A549 (cell line): ENCODE measurements at regions not wholly inside any gene's neighbourhood (a gene's known extent, or its start where the extent isn't known, plus 50 kb on each side); places are given as distances from the start of the nearest gene placed in this dataset.

Source experiments
- ATAC-seq, 2 experiments: fragments of 200-7000 bp in 1 of 2; fragments of >200 bp in 1 of 2; cut with Nextera tagmentation in 1 of 2; cut with Tn5 transposase in 1 of 2; 3 replicates each; pipeline versions ENCODE4 v1.8.0 to v1.9.1; 2018 to 2020; ENCODE audit warnings: mild to moderate bottlenecking in 1 of 2, moderate library complexity in 1 of 2
- CTCF ChIA-PET: fragments of 300-600 bp; sonication (Branson Sonifier 250); formaldehyde crosslinking; extraction: SDS; loops from one replicate; lab custom pipeline; 2021; ENCODE audit warnings: antibody characterized with exemption, inconsistent platforms; lab: Yijun Ruan, JAX
- POLR2A ChIA-PET: fragments of 350-600 bp; formaldehyde crosslinking; extraction: SDS; loops from one replicate; lab custom pipeline; 2021; ENCODE audit warnings: antibody characterized with exemption, inconsistent platforms; lab: Yijun Ruan, JAX
- DNase-seq, 2 experiments: peaks; one replicate each; pipeline versions ENCODE4 v3.0.0 to v3.0.0-alpha.2; 2011 to 2016; ENCODE audit warnings: low read depth in 1 of 2, low spot score in 1 of 2
- FAIRE-seq: peaks from 2 replicates; lab custom pipeline; 2011; peaks lifted over from hg19 to GRCh38; lab: Jason Lieb, UNC
- H3K27ac ChIP-seq, 2 experiments: fragments of >200 bp; sonication (Bioruptor Twin); formaldehyde crosslinking; 3 replicates each; pipeline ENCODE4 v1.5.1; 2016 to 2017
- H3K4me1 ChIP-seq: fragments of >200 bp; sonication (Bioruptor Twin); formaldehyde crosslinking; 3 replicates; pipeline ENCODE4 v1.6.1; 2016
- H3K4me2 ChIP-seq: fragments of >200 bp; sonication (Bioruptor Twin); formaldehyde crosslinking; 3 replicates; pipeline ENCODE4 v1.6.1; 2016
- H3K4me3 ChIP-seq: fragments of >200 bp; sonication (Bioruptor Twin); formaldehyde crosslinking; 3 replicates; pipeline ENCODE4 v1.5.1; 2016
- H3K9me3 ChIP-seq: fragments of >200 bp; sonication (Bioruptor Twin); formaldehyde crosslinking; 3 replicates; pipeline ENCODE4 v1.6.1; 2016
- BHLHE40 ChIP-seq: IDR thresholded peaks from 2 replicates; pipeline ENCODE4 v1.6.1; 2012; ENCODE audit warnings: low read depth, low read length, inconsistent platforms
- CBX8 ChIP-seq: fragments of 200-600 bp; sonication (generic); IDR thresholded peaks from 2 replicates; pipeline ENCODE4 v1.6.1; 2016
- EHMT2 ChIP-seq: fragments of 200-600 bp; sonication (generic); IDR thresholded peaks from 2 replicates; pipeline ENCODE4 v1.6.1; 2016; ENCODE audit warnings: antibody characterized with exemption, low read depth, mild to moderate bottlenecking, moderate library complexity
- EP300 ChIP-seq, 2 experiments: fragments of >200 bp; sonication (Bioruptor Twin); formaldehyde crosslinking; IDR thresholded peaks; 2 replicates in 1 of 2; 3 replicates in 1 of 2; pipeline ENCODE4 v1.6.1; 2016 to 2017
- FOSB ChIP-seq: fragments of 250-450 bp; sonication (Bioruptor Pico); IDR thresholded peaks from 2 replicates; pipeline ENCODE4 v1.5.0; 2020; ENCODE audit warnings: mild to moderate bottlenecking, moderate library complexity
- FOSL2 ChIP-seq, 2 experiments: fragments of 450-650 bp in 1 of 2; fragments of >200 bp in 1 of 2; sonication (Bioruptor Twin) in 1 of 2; formaldehyde crosslinking; IDR thresholded peaks; 2 replicates each; pipeline versions ENCODE4 v1.5.0 to v1.6.1; 2016 to 2020; ENCODE audit warnings: mild to moderate bottlenecking in 1 of 2, moderate library complexity in 1 of 2
- FOXS1 ChIP-seq: fragments of 250-450 bp; sonication (Bioruptor Pico); IDR thresholded peaks from 2 replicates; pipeline ENCODE4 v1.5.0; 2020; ENCODE audit warnings: mild to moderate bottlenecking, moderate library complexity
- GATA3 ChIP-seq: IDR thresholded peaks from 2 replicates; pipeline ENCODE4 v1.6.1; 2012; ENCODE audit warnings: borderline replicate concordance
- HDAC2 ChIP-seq: fragments of 200-600 bp; sonication (generic); IDR thresholded peaks from 2 replicates; pipeline ENCODE4 v1.6.1; 2016
- HEYL ChIP-seq: fragments of 250-450 bp; sonication (Bioruptor Pico); IDR thresholded peaks from 2 replicates; pipeline ENCODE4 v1.8.0; 2021; ENCODE audit warnings: mild to moderate bottlenecking, moderate library complexity
- HOXB13 ChIP-seq: fragments of 250-450 bp; sonication (Bioruptor Pico); IDR thresholded peaks from 2 replicates; pipeline ENCODE4 v1.5.0; 2020; ENCODE audit warnings: low read depth, mild to moderate bottlenecking, moderate library complexity
- JUN ChIP-seq, 2 experiments: fragments of >200 bp; sonication (Bioruptor Twin); formaldehyde crosslinking; IDR thresholded peaks; 2 replicates in 1 of 2; 3 replicates in 1 of 2; pipeline ENCODE4 v1.6.1; 2016 to 2017
- KDM1A ChIP-seq: fragments of 200-600 bp; sonication (generic); IDR thresholded peaks from 2 replicates; pipeline ENCODE4 v1.6.1; 2016; ENCODE audit warnings: low read depth, mild to moderate bottlenecking
- KDM5A ChIP-seq: fragments of 200-600 bp; sonication (generic); IDR thresholded peaks from 2 replicates; pipeline ENCODE4 v1.6.1; 2016; ENCODE audit warnings: antibody characterized with exemption, mild to moderate bottlenecking
- MAFK ChIP-seq: fragments of 450-650 bp; IDR thresholded peaks from 2 replicates; pipeline ENCODE4 v1.6.1; 2014; ENCODE audit not compliant: partially characterized antibody
- MAZ ChIP-seq: fragments of 150-350 bp; IDR thresholded peaks from 2 replicates; pipeline ENCODE4 v1.6.1; 2014; ENCODE audit warnings: antibody characterized with exemption, low read depth, low read length, borderline replicate concordance
- NPAS2 ChIP-seq: fragments of 250-450 bp; sonication (Bioruptor Pico); IDR thresholded peaks from 2 replicates; pipeline ENCODE4 v1.8.0; 2022; ENCODE audit warnings: mild to moderate bottlenecking, moderate library complexity, borderline replicate concordance
- PHF8 ChIP-seq: fragments of 200-600 bp; sonication (generic); IDR thresholded peaks from 2 replicates; pipeline ENCODE4 v1.6.1; 2016; ENCODE audit warnings: low read depth, mild to moderate bottlenecking, antibody characterized with exemption, moderate library complexity, borderline replicate concordance
- POLR2A ChIP-seq: IDR thresholded peaks from 2 replicates; pipeline ENCODE4 v1.6.1; 2012; ENCODE audit warnings: mild to moderate bottlenecking, low read length
- SMC3 ChIP-seq: fragments of >200 bp; sonication (Bioruptor Twin); formaldehyde crosslinking; IDR thresholded peaks from 3 replicates; pipeline ENCODE4 v1.6.1; 2018; ENCODE audit warnings: inconsistent platforms
- TP53 ChIP-seq: fragments of 250-450 bp; sonication (Bioruptor Pico); IDR thresholded peaks from 2 replicates; pipeline ENCODE4 v1.5.0; 2021; ENCODE audit warnings: mild to moderate bottlenecking, moderate library complexity
- ZC3H11A ChIP-seq: fragments of 450-650 bp; IDR thresholded peaks from 2 replicates; pipeline ENCODE4 v1.6.1; 2014; ENCODE audit warnings: antibody characterized with exemption, mild to moderate bottlenecking
- ZSCAN20 ChIP-seq: fragments of 250-450 bp; sonication (Bioruptor Pico); IDR thresholded peaks from 2 replicates; pipeline ENCODE4 v1.8.0; 2022; ENCODE audit warnings: mild to moderate bottlenecking, moderate library complexity
- WGBS: methylation state at CpG from one replicate; pipeline ENCODE4 v1.1.6; 2017; ENCODE audit errors: missing lambda C conversion rate; 5-methylcytosine and 5-hydroxymethylcytosine counted together
- TF ChIP-seq, protein P1 (sequence below): IDR thresholded peaks from 2 replicates; pipeline ENCODE4 v1.6.1; 2012
- TF ChIP-seq, protein P2 (sequence below): fragments of 200-600 bp; sonication (generic); IDR thresholded peaks from 2 replicates; pipeline ENCODE4 v1.6.1; 2016; ENCODE audit warnings: antibody characterized with exemption, mild to moderate bottlenecking, moderate library complexity
- TF ChIP-seq, protein P3 (sequence below): fragments of >200 bp; sonication (Bioruptor Twin); formaldehyde crosslinking; IDR thresholded peaks from 3 replicates; pipeline ENCODE4 v1.6.1; 2016
- TF ChIP-seq, protein P4 (sequence below): fragments of 250-450 bp; sonication (Bioruptor Pico); IDR thresholded peaks from 2 replicates; pipeline ENCODE4 v1.5.0; 2020; ENCODE audit warnings: low read depth, mild to moderate bottlenecking, moderate library complexity

DNA sequence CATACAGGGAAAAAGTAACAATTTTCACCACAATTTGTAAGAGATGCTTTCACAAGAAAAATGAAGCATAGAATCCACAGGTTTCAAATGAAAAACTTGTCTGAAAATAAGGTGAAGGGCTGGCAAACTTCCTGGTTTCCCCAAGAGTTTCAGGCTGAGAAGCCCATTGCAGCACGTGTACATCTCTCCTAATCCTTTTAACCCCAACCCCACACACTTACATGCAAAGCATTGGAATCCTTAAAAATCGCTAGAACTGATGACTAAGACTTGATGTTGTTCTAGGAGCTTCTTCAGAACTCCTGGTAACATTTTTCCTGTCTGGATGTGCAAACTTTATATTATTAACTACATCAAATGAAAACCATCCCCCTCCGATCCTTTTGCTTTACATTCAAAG, 317.8 kb upstream of the RGMB start:
- no peak for ATAC-seq
- WGBS, result 31% methylated on average over 3 of the region's 3 CpGs

DNA sequence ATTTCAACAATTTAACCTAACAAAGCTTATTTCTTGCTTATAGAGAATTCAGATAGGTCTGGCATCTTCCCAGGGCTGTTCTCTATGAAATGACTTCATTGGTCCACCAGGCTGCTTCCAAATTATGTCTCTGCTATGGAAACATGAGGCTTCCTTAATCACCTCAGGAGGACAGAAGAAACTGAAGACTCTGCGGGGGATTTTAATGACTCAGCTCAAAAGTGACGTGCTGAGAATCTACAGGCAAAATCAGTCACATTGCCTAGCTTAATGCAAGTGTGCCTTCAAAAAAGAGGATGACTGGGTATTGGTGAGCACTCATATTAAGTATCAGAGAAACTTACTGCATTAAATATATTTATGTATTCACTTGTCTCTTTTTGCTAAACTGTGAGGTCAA, 315.5 kb upstream of the RGMB start:
- ATAC-seq, result no peak
- H3K9me3 ChIP-seq, result no peaks in the 10 kb centered on the region
- WGBS, result 42% methylated on average over 2 of the region's 2 CpGs
- H3K4me3 ChIP-seq, result no peak overlapping the region
- no peak for FAIRE-seq
- H3K4me1 ChIP-seq, result no peaks in the 10 kb centered on the region
- DNase-seq, result no peak
- no peak overlapping the region for H3K4me2 ChIP-seq
- TF ChIP-seq MAFK (peak; percentile 42), FOSL2 (IDR thresholded peaks at IDR 0.05) (no peak), FOSL2 (CRISPR knock-in tag; IDR thresholded peaks at IDR 0.05) (no peak)
- ChIA-PET POLR2A (no interaction called here), CTCF (no interaction called here)
- H3K27ac ChIP-seq, result no peak overlapping the region

More for the DNA sequence above, 317.8 kb upstream of the RGMB start:
- CTCF ChIA-PET, result no interaction called here
- no peak overlapping the region for H3K27ac ChIP-seq
- no peaks in the 10 kb centered on the region for H3K4me1 ChIP-seq
- no peaks in the 10 kb centered on the region for H3K9me3 ChIP-seq
- no peak for DNase-seq
- TF ChIP-seq NPAS2 (CRISPR knock-in tag), result no peak
- no peak for TF ChIP-seq FOSB (CRISPR knock-in tag)
- TF ChIP-seq JUN (IDR thresholded peaks at IDR 0.05), result no peak
- H3K4me3 ChIP-seq, result no peak overlapping the region
- H3K4me2 ChIP-seq, result no peak overlapping the region; the same call in 2 of the 3 replicates
- POLR2A ChIA-PET, result no interaction called here
- no peak for FAIRE-seq

DNA sequence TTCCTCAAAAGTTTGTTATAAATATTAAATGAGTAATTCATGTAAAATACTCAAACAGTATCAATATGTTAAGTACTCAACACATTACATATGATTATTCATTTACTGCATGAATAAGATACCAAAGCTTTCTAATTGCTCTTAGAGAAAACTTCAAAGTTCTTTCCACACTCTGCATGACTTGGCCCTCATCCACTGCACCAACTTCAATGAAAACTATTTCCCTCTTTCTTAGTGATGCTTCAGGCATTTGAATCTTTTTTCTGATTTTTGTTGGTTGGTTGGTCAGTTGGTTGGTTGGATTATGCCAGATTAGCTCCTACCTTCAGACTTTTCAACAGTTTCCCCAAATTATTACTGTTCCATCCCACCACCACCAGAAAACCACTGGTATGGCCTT, 314.7 kb upstream of the RGMB start:
- FAIRE-seq, result no peak
- ChIA-PET POLR2A (no interaction called here), CTCF (no interaction called here)
- no peaks in the 10 kb centered on the region for H3K4me1 ChIP-seq
- no peak for DNase-seq
- H3K9me3 ChIP-seq, result no peaks in the 10 kb centered on the region
- no peak overlapping the region for H3K27ac ChIP-seq
- no peak for ATAC-seq
- H3K4me3 ChIP-seq, result no peak overlapping the region
- H3K4me2 ChIP-seq, result no peak overlapping the region
- TF ChIP-seq HEYL, result no peak
- TF ChIP-seq KDM5A, result no peak
- TF ChIP-seq, protein P1, sequence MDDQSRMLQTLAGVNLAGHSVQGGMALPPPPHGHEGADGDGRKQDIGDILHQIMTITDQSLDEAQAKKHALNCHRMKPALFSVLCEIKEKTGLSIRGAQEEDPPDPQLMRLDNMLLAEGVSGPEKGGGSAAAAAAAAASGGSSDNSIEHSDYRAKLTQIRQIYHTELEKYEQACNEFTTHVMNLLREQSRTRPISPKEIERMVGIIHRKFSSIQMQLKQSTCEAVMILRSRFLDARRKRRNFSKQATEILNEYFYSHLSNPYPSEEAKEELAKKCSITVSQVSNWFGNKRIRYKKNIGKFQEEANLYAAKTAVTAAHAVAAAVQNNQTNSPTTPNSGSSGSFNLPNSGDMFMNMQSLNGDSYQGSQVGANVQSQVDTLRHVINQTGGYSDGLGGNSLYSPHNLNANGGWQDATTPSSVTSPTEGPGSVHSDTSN, result no peak
- no peak for TF ChIP-seq ZC3H11A
- TF ChIP-seq KDM1A, result no peak
- no peak for TF ChIP-seq FOSL2 (IDR thresholded peaks at IDR 0.05)
- TF ChIP-seq FOSL2 (CRISPR knock-in tag; IDR thresholded peaks at IDR 0.05), result no peak
- no peak for TF ChIP-seq EHMT2
- TF ChIP-seq HOXB13 (CRISPR knock-in tag), result no peak
- TF ChIP-seq TP53 (CRISPR knock-in tag), result no peak
- no peak for TF ChIP-seq GATA3

DNA sequence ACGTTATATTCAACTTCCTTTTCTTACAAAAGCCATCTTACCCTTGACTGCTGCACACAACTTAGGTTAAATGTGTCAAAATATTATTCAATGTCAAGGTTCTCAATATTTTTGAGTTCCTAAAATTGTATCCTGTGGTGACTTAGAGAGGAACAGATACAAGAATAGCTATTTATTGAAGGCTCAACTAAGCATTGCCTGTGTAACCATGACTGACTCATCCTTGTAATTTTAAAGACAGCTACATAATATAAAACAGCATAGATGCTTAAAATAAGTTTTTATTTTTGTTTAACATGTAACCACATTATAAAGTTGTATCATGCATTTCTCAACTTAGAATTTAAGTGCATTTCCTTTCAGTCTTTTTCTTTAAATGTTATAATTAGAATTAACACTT, 312.9 kb upstream of the RGMB start:
- no peak overlapping the region for H3K4me3 ChIP-seq
- ChIA-PET CTCF (no interaction called here), POLR2A (no interaction called here)
- H3K4me2 ChIP-seq, result no peak overlapping the region
- WGBS, result 10% methylated on average over 1 of the region's 1 CpG
- no peak for ATAC-seq
- no peak for DNase-seq
- no peak for FAIRE-seq
- H3K27ac ChIP-seq, result no peak overlapping the region
- no peaks in the 10 kb centered on the region for H3K9me3 ChIP-seq
- H3K4me1 ChIP-seq, result no peaks in the 10 kb centered on the region
- no peak for TF ChIP-seq MAZ
- TF ChIP-seq KDM5A, result no peak
- no peak for TF ChIP-seq EP300 (IDR thresholded peaks at IDR 0.05)
- TF ChIP-seq KDM1A, result no peak
- no peak for TF ChIP-seq HEYL
- TF ChIP-seq, protein P2, sequence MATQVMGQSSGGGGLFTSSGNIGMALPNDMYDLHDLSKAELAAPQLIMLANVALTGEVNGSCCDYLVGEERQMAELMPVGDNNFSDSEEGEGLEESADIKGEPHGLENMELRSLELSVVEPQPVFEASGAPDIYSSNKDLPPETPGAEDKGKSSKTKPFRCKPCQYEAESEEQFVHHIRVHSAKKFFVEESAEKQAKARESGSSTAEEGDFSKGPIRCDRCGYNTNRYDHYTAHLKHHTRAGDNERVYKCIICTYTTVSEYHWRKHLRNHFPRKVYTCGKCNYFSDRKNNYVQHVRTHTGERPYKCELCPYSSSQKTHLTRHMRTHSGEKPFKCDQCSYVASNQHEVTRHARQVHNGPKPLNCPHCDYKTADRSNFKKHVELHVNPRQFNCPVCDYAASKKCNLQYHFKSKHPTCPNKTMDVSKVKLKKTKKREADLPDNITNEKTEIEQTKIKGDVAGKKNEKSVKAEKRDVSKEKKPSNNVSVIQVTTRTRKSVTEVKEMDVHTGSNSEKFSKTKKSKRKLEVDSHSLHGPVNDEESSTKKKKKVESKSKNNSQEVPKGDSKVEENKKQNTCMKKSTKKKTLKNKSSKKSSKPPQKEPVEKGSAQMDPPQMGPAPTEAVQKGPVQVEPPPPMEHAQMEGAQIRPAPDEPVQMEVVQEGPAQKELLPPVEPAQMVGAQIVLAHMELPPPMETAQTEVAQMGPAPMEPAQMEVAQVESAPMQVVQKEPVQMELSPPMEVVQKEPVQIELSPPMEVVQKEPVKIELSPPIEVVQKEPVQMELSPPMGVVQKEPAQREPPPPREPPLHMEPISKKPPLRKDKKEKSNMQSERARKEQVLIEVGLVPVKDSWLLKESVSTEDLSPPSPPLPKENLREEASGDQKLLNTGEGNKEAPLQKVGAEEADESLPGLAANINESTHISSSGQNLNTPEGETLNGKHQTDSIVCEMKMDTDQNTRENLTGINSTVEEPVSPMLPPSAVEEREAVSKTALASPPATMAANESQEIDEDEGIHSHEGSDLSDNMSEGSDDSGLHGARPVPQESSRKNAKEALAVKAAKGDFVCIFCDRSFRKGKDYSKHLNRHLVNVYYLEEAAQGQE, result no peak
- TF ChIP-seq SMC3, result no peak
- TF ChIP-seq CBX8, result no peak
- no peak for TF ChIP-seq ZSCAN20 (CRISPR knock-in tag)
- TF ChIP-seq, protein P3, sequence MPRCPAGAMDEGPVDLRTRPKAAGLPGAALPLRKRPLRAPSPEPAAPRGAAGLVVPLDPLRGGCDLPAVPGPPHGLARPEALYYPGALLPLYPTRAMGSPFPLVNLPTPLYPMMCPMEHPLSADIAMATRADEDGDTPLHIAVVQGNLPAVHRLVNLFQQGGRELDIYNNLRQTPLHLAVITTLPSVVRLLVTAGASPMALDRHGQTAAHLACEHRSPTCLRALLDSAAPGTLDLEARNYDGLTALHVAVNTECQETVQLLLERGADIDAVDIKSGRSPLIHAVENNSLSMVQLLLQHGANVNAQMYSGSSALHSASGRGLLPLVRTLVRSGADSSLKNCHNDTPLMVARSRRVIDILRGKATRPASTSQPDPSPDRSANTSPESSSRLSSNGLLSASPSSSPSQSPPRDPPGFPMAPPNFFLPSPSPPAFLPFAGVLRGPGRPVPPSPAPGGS, result no peak
- TF ChIP-seq BHLHE40, result no peak
- TF ChIP-seq, protein P4, sequence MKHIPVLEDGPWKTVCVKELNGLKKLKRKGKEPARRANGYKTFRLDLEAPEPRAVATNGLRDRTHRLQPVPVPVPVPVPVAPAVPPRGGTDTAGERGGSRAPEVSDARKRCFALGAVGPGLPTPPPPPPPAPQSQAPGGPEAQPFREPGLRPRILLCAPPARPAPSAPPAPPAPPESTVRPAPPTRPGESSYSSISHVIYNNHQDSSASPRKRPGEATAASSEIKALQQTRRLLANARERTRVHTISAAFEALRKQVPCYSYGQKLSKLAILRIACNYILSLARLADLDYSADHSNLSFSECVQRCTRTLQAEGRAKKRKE (CRISPR knock-in tag), result no peak
- no peak for TF ChIP-seq HDAC2
- no peak for TF ChIP-seq FOXS1 (CRISPR knock-in tag)
- no peak for TF ChIP-seq POLR2A
- TF ChIP-seq PHF8, result no peak
